H1 (cell line): ENCODE measurements at regions not wholly inside any gene's neighbourhood (a gene's known extent, or its start where the extent isn't known, plus 50 kb on each side); places are given as distances from the start of the nearest gene placed in this dataset.

Experiments
- BCL11A ChIP-seq, 2 experiments: IDR thresholded peaks; one replicate each; pipeline ENCODE4 v1.6.1; 2011; ENCODE audit warnings: low read depth in 2 of 2, low read length in 2 of 2, mild to moderate bottlenecking in 2 of 2
- CTCF ChIP-seq, 3 experiments: IDR thresholded peaks; 1 replicate in 2 of 3; 2 replicates in 1 of 3; pipeline versions ENCODE4 v1.5.1 to v1.6.1; 2011; ENCODE audit warnings: low read length in 3 of 3, mild to moderate bottlenecking in 3 of 3, inconsistent platforms in 2 of 3, low read depth in 1 of 3, moderate library complexity in 1 of 3; ENCODE audit not compliant: insufficient read depth in 1 of 3; ENCODE audit errors: control extremely low read depth in 1 of 3
- HDAC2 ChIP-seq, 2 experiments: fragments of 300-600 bp in 1 of 2; sonication (generic) in 1 of 2; IDR thresholded peaks; 2 replicates each; pipeline ENCODE4 v1.6.1; 2011 to 2012; ENCODE audit warnings: low read depth in 2 of 2, low read length in 2 of 2, mild to moderate bottlenecking in 2 of 2, moderate library complexity in 2 of 2, borderline replicate concordance in 1 of 2, inconsistent platforms in 1 of 2
- KDM5A ChIP-seq: fragments of 200-600 bp; IDR thresholded peaks from 2 replicates; pipeline ENCODE4 v1.7.1; 2012; ENCODE audit warnings: mild to moderate bottlenecking, low read length, inconsistent platforms, mixed read lengths
- TBP ChIP-seq: IDR thresholded peaks from 2 replicates; pipeline ENCODE4 v1.6.1; 2011; ENCODE audit warnings: low read depth, low read length, improper control_type of control experiment

GRCh38 chr10:124315591-124316270 is 103.0 kb downstream of the OAT start (continued):
- TF ChIP-seq CTCF (IDR thresholded peaks at IDR 0.05; ENCODE audit: control extremely low read depth in 1 of 3, insufficient read depth in 1 of 3, low read depth in 1 of 3, low read length in 3 of 3) (no peak), KDM5A (no peak), BCL11A (IDR thresholded peaks at IDR 0.05; ENCODE audit: low read depth in 2 of 2, low read length in 2 of 2) (no peak), HDAC2 (IDR thresholded peaks at IDR 0.05; ENCODE audit: borderline replicate concordance in 1 of 2, low read depth in 2 of 2, low read length in 2 of 2) (no peak), TBP (no peak)
